Smooth muscle cell (in vitro differentiated cells): ENCODE measurements at regions not wholly inside any gene's neighbourhood (a gene's known extent, or its start where the extent isn't known, plus 50 kb on each side); places are given as distances from the start of the nearest gene placed in this dataset.

ENCODE experiments used
- DNase-seq: peaks from one replicate; lab custom pipeline; 2025; ENCODE audit not compliant: unreplicated experiment; lab: John Stamatoyannopoulos, UW
- H2AFZ ChIP-seq: fragments of 200-600 bp; sonication (generic); 2 replicates; pipeline ENCODE4 v1.6.0; 2016; ENCODE audit warnings: antibody characterized with exemption, low read depth, mild to moderate bottlenecking
- H3F3A ChIP-seq: fragments of 200-600 bp; sonication (generic); 2 replicates; pipeline ENCODE4 v1.6.0; 2017; ENCODE audit warnings: antibody characterized with exemption, low read depth
- H3K27ac ChIP-seq: fragments of 200-600 bp; sonication (generic); 2 replicates; pipeline ENCODE4 v1.5.1; 2016; ENCODE audit warnings: low read depth, mild to moderate bottlenecking
- H3K27me3 ChIP-seq: fragments of 200-600 bp; sonication (generic); 2 replicates; pipeline ENCODE4 v1.6.1; 2016; ENCODE audit warnings: low read depth, mild to moderate bottlenecking
- H3K36me3 ChIP-seq: fragments of 200-600 bp; sonication (generic); 2 replicates; pipeline ENCODE4 v1.5.1; 2016; ENCODE audit warnings: low read depth
- H3K4me1 ChIP-seq: fragments of 200-600 bp; sonication (generic); 2 replicates; pipeline ENCODE4 v1.5.1; 2016; ENCODE audit warnings: low read depth
- H3K4me2 ChIP-seq: fragments of 200-600 bp; sonication (generic); 2 replicates; pipeline ENCODE4 v1.6.0; 2016; ENCODE audit warnings: mild to moderate bottlenecking
- H3K4me3 ChIP-seq: fragments of 200-600 bp; sonication (generic); 2 replicates; pipeline ENCODE4 v1.5.1; 2016; ENCODE audit warnings: mild to moderate bottlenecking
- H3K79me2 ChIP-seq: fragments of 200-600 bp; sonication (generic); 2 replicates; pipeline ENCODE4 v1.6.0; 2016; ENCODE audit warnings: low read depth, mild to moderate bottlenecking
- H3K9ac ChIP-seq: fragments of 200-600 bp; sonication (generic); 2 replicates; pipeline ENCODE4 v1.6.0; 2016; ENCODE audit warnings: low read depth
- H3K9me3 ChIP-seq: fragments of 200-600 bp; sonication (generic); replicated peaks from 2 replicates; pipeline ENCODE4 v1.5.1; 2016; ENCODE audit warnings: low read depth
- H4K20me1 ChIP-seq: fragments of 200-600 bp; sonication (generic); 2 replicates; pipeline ENCODE4 v1.6.0; 2016; ENCODE audit warnings: low read depth
- CTCF ChIP-seq: fragments of 200-600 bp; sonication (generic); IDR thresholded peaks from 2 replicates; pipeline ENCODE4 v1.5.1; 2017; ENCODE audit warnings: borderline replicate concordance, mild to moderate bottlenecking, antibody characterized with exemption; ENCODE audit not compliant: insufficient read depth, poor library complexity, severe bottlenecking
- WGBS: methylation state at CpG from one replicate; pipeline ENCODE4 v1.1.7; 2016; ENCODE audit warnings: low lambda C conversion rate; 5-methylcytosine and 5-hydroxymethylcytosine counted together

DNA sequence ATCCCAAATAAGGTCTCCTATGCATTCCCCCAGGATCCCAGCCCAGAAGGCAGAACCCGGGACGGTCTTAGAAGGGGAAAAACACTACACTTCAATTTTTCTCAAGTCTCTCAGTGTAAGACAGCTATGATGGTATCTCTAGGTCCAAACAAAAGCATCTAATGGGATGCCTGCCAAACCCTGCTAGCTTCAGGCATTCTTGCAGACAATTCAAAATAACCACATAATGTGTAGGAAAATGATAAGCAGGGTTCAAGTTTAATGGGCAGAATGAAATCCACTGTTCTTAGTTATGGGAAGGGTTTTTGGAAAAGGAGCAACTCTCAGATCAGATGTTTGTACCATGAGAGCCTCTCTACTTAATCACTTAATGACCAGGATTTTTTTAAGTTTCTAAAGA lies 119.8 kb upstream of the ANO1 start:
- Histone ChIP-seq H3K9ac (no peak overlapping the region), H3K27ac (peak overlapping the region; percentile 13), H3K4me2 (no peak overlapping the region), H3F3A (no peaks in the 10 kb centered on the region), H3K27me3 (no peaks in the 10 kb centered on the region), H3K36me3 (no peaks in the 10 kb centered on the region), H3K4me3 (no peak overlapping the region), H3K79me2 (no peaks in the 10 kb centered on the region), H2AFZ (no peak overlapping the region), H3K4me1 (no peaks in the 10 kb centered on the region), H3K9me3 (no peaks in the 10 kb centered on the region), H4K20me1 (no peaks in the 10 kb centered on the region)
- no peak for TF ChIP-seq CTCF
- 42% methylated on average over 2 of the region's 2 CpGs for WGBS
- DNase-seq, result no peak

DNA sequence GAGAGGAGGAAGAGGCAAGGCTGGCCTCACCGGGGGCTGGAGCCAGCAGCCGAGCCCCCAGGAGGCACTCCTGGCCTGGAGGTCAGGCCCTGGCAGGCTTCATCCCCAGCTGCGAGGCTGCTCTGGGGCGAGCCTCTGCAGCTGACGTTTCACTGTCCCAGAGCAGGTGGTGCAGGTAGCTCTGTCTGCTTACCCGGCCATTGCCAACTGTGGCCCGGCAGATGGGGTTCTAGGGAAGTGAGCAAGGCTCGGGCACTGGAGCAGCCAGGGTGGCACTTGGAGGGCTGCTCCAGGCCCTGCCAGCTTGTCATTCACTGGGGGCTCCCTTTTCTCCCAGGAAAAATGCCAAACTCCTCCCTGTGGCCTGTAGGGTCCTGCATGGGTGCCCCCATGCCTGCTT lies 118.7 kb upstream of the ANO1 start:
- no peaks in the 10 kb centered on the region for H3F3A ChIP-seq
- no peaks in the 10 kb centered on the region for H4K20me1 ChIP-seq
- peaks cover 8% of the 10 kb centered on the region for H3K4me1 ChIP-seq
- TF ChIP-seq CTCF, result no peak
- no peak overlapping the region for H3K9ac ChIP-seq
- H3K79me2 ChIP-seq, result no peaks in the 10 kb centered on the region
- no peaks in the 10 kb centered on the region for H3K9me3 ChIP-seq
- no peak overlapping the region for H3K4me3 ChIP-seq
- WGBS, result 93% methylated on average over 8 of the region's 8 CpGs
- H2AFZ ChIP-seq, result no peak overlapping the region
- no peaks in the 10 kb centered on the region for H3K36me3 ChIP-seq
- no peak overlapping the region for H3K27ac ChIP-seq
- no peaks in the 10 kb centered on the region for H3K27me3 ChIP-seq
- no peak for DNase-seq
- H3K4me2 ChIP-seq, result no peak overlapping the region

DNA sequence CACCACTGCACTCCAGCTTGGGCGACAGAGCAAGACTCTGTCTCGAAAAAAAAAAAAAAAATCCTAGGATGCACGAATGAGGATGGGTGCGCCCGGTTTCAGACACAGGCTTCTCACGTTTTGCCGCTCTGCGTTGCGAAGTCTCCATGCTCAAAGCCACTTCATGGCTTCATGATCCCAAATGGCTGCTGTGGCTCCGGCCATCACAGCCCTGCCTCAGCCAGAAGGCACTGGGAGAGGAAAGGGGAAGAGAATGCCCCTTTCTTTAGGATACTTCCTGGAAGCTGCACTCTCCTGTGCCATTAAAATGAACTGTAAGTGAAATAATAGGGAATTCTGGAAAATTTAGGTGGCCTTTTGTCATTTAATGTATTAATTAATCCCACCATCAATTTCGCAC lies 116.4 kb upstream of the ANO1 start:
- peaks cover 8% of the 10 kb centered on the region for H3K4me1 ChIP-seq
- H3K27ac ChIP-seq, result no peak overlapping the region
- no peak for TF ChIP-seq CTCF
- H2AFZ ChIP-seq, result no peak overlapping the region
- no peaks in the 10 kb centered on the region for H3K36me3 ChIP-seq
- H3K9me3 ChIP-seq, result no peaks in the 10 kb centered on the region
- no peak overlapping the region for H3K4me2 ChIP-seq
- no peak overlapping the region for H3K9ac ChIP-seq
- over 99% methylated on average over 11 of the region's 11 CpGs for WGBS
- no peak for DNase-seq
- no peaks in the 10 kb centered on the region for H3F3A ChIP-seq
- H3K27me3 ChIP-seq, result no peaks in the 10 kb centered on the region
- no peaks in the 10 kb centered on the region for H3K79me2 ChIP-seq
- no peak overlapping the region for H3K4me3 ChIP-seq
- H4K20me1 ChIP-seq, result no peaks in the 10 kb centered on the region

DNA sequence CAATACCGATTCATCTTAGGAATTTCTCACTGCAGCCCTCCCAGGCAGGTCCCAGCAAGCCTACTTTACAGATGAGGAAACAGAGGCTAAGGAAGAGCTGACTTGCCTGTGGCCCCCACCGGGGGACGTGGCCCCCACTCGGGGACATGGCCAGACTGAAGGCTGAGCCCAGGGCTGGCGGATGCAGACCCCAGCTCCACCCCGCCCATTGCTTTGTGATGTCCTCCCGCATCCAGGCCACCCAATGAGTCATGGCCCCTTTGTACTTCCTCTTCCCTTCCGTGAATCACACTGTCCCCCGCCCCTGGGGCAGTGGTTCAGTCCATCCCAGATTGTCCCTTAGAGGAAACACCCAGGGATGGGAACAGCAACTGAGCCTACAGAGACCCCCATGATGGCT lies 116.0 kb upstream of the ANO1 start:
- Histone ChIP-seq H3K27me3 (no peaks in the 10 kb centered on the region), H3K36me3 (no peaks in the 10 kb centered on the region), H3K9ac (no peak overlapping the region), H3K4me2 (no peak overlapping the region), H3K27ac (no peak overlapping the region), H2AFZ (no peak overlapping the region), H4K20me1 (no peaks in the 10 kb centered on the region), H3K9me3 (no peaks in the 10 kb centered on the region), H3F3A (no peaks in the 10 kb centered on the region), H3K4me1 (peaks cover 8% of the 10 kb centered on the region), H3K4me3 (no peak overlapping the region), H3K79me2 (no peaks in the 10 kb centered on the region)
- no peak for TF ChIP-seq CTCF
- no peak for DNase-seq
- WGBS, result 70% methylated on average over 9 of the region's 9 CpGs
